Thyroid gland (tissue), 4 donors: ENCODE measurements at regions not wholly inside any gene's neighbourhood (a gene's known extent, or its start where the extent isn't known, plus 50 kb on each side); places are given as distances from the start of the nearest gene placed in this dataset.

Source experiments
- CTCF ChIP-seq, 6 experiments: fragments of 200-600 bp in 3 of 6; fragments of 450-650 bp in 3 of 6; sonication (generic) in 3 of 6; IDR thresholded peaks; one replicate each; pipeline ENCODE4 v1.5.1; 2016 to 2019; ENCODE audit warnings: antibody characterized with exemption in 6 of 6, mild to moderate bottlenecking in 2 of 6, inconsistent platforms in 1 of 6, moderate library complexity in 1 of 6
- POLR2A ChIP-seq, 2 donors: fragments of 450-650 bp; IDR thresholded peaks; one replicate each; pipeline ENCODE4 v1.6.1; 2017; ENCODE audit warnings: antibody characterized with exemption in 2 of 2, mild to moderate bottlenecking in 2 of 2, moderate library complexity in 1 of 2

DNA sequence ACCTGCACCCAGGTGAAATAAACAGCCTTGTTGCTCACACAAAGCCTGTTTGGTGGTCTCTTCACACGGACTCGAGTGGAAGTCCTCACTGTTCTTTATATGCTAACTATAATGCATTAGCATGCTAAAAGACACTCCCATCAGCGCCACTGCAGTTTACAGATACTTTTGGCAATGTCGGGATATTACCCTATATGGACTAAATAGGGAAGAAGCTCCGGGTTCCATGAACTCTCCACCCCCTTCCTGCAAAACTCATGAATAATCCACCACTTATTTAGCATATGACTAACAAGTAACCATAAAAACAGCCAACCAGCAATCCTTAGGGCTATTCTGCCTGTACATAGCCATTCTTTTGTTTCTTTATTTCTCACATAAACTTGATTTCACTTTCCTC is 426.2 kb upstream of the PTPRD start:
- TF ChIP-seq CTCF (IDR thresholded peaks at IDR 0.05) = no peak
- TF ChIP-seq POLR2A (IDR thresholded peaks at IDR 0.05) = no peak
